Gastroesophageal sphincter (tissue), 3 donors: ENCODE measurements at regions not wholly inside any gene's neighbourhood (a gene's known extent, or its start where the extent isn't known, plus 50 kb on each side); places are given as distances from the start of the nearest gene placed in this dataset.

ENCODE experiments used
- CTCF ChIP-seq, 4 experiments: fragments of 200-600 bp in 2 of 4; fragments of 450-650 bp in 2 of 4; sonication (generic) in 1 of 4; IDR thresholded peaks; one replicate each; pipeline ENCODE4 v1.5.1; 2017 to 2019; ENCODE audit warnings: antibody characterized with exemption in 4 of 4, mild to moderate bottlenecking in 2 of 4, moderate library complexity in 2 of 4
- POLR2AphosphoS5 ChIP-seq: sonication (generic); formaldehyde crosslinking; IDR thresholded peaks from one replicate; pipeline ENCODE4 v1.6.1; 2017; ENCODE audit warnings: antibody characterized with exemption

GRCh38 chr2:4884117-4884571 lies 808.0 kb upstream of the SOX11 start:
- TF ChIP-seq CTCF (IDR thresholded peaks at IDR 0.05) (no peak), POLR2AphosphoS5 (no peak)
